GM13976 (cell line): ENCODE measurements at regions not wholly inside any gene's neighbourhood (a gene's known extent, or its start where the extent isn't known, plus 50 kb on each side); places are given as distances from the start of the nearest gene placed in this dataset.

ENCODE experiments used
- DNase-seq: peaks from one replicate; pipeline ENCODE4 v3.0.0; 2012; ENCODE audit warnings: low spot score
- CTCF ChIP-seq: IDR thresholded peaks from 2 replicates; pipeline ENCODE4 v1.5.1; 2012; ENCODE audit warnings: borderline replicate concordance, mild to moderate bottlenecking; ENCODE audit not compliant: insufficient read depth; ENCODE audit errors: extremely low read depth, missing control alignments, control extremely low read depth
- in situ Hi-C: fragments of 300-500 bp; cut with MboI; formaldehyde crosslinking; loops from one replicate; pipeline ENCODE4 v1.12.0; 2022; ENCODE audit warnings: low sequenced_read_pairs, mixed read lengths, inconsistent platforms; ENCODE audit not compliant: unreplicated experiment

GRCh38 chr3:117610156-117610555 lies 900.6 kb downstream of the TUSC7 start:
- no peak for DNase-seq
- in situ Hi-C loops: no loop called here
- TF ChIP-seq CTCF: no peak

GRCh38 chr3:117611211-117611610 lies 901.6 kb downstream of the TUSC7 start:
- TF ChIP-seq CTCF: no peak
- DNase-seq: no peak
- in situ Hi-C loops: no loop called here

- no peak for TF ChIP-seq CTCF
- in situ Hi-C loops: no loop called here
- no peak for DNase-seq
Measured at GRCh38 chr3:117616227-117616626, 906.6 kb downstream of the TUSC7 start.

- no peak for TF ChIP-seq CTCF
- in situ Hi-C loops: no loop called here
- DNase-seq: no peak
Measured at GRCh38 chr3:117617906-117618305, 908.3 kb downstream of the TUSC7 start.

GRCh38 chr3:117618462-117618861 lies 908.9 kb downstream of the TUSC7 start:
- in situ Hi-C loops: no loop called here
- DNase-seq: no peak
- TF ChIP-seq CTCF: no peak

GRCh38 chr3:117619805-117620204 lies 910.2 kb downstream of the TUSC7 start:
- in situ Hi-C loops: no loop called here

More at GRCh38 chr3:117619805-117620204, 910.2 kb downstream of the TUSC7 start:
- DNase-seq: no peak
- TF ChIP-seq CTCF: no peak
